GM19468 (cell line): ENCODE measurements at regions not wholly inside any gene's neighbourhood (a gene's known extent, or its start where the extent isn't known, plus 50 kb on each side); places are given as distances from the start of the nearest gene placed in this dataset.

Experiments
- ATAC-seq: cut with Tn5 transposase; IDR thresholded peaks from one replicate; pipeline ENCODE4 v1.9.1; 2021; ENCODE audit warnings: mild to moderate bottlenecking, moderate library complexity, moderate number of reproducible peaks; ENCODE audit not compliant: unreplicated experiment; ENCODE audit errors: extremely low read depth

GRCh38 chr14:39972704-39973103 is 540.5 kb upstream of the FBXO33 start:
- ATAC-seq: no peak

DNA sequence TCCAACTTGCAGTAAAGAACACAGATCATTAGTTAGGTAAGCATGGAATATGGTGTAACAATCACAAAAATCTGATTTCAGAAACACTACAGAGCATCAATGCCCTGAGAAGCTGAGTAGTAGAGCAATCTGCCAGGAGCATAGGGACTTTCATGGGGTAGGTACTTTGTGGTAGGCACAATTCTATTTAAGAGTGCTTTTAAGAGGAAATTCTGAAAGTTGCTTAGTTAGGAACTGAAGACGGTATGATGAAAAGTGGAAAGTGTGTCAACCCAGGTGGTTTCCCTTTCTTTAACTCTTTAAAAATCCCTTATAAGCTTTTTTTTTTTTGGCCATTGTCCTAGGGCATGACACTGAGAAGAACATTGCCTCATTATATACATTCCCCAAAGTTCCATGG is 535.7 kb upstream of the FBXO33 start:
- ATAC-seq: no peak

DNA sequence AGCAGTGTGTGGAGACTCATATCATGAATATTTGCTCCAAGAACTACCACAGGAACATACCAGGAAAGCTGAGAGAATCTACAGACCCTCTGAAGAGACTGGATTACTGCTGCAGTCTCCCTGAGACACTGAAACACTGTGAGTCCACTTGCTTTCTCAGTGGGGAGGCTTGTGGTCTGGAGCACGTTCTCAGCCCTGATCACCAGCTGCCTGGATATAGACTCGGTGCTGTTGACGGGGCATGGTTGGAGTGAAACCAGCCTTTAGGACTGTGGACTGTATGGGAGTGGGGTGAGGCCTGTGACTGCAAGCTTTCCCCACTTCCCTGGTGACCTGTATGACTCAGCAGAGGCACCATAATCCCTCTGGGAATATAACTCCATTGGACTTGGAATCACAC is 525.8 kb upstream of the FBXO33 start:
- no peak for ATAC-seq

DNA sequence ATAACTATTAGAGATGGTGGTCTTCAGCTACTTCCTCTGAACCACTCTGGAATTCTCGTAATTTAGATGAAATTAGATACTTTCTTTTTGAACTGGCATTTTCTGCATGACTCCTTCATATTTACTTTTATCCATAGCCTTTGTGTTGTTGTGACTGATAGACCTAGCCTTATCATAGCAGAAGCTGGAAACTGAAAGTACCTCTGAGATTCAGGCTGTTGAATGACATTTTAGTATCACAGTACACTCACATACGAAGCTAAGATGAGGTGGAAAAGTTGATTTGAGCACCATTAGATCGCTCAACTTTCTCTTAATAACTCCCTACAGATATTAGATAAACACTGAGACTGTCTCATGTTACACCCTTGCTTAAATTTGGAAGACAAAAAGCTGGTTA is 525.1 kb upstream of the FBXO33 start:
- peak; percentile 54 for ATAC-seq

GRCh38 chr14:39956372-39956771 is 524.1 kb upstream of the FBXO33 start:
- ATAC-seq: no peak

DNA sequence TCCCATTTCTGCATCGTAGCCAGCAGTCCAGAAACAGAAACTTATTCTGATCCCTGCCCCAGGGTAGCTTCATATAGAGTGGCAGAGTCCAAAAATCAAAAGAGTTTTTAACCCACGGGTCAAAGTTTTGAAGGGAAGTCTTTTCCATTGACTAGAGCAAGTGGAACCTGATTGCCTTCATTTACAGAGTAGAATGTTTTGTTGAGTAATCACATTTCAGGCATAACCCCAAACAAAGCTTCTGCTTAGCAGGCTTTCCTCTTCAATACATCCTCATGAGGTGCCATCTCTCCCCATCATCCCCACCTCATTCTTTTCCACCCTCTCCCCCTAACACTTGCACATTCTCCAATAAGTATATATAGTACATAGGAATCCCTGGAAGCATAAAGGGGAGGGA is 516.0 kb upstream of the FBXO33 start:
- no peak for ATAC-seq

DNA sequence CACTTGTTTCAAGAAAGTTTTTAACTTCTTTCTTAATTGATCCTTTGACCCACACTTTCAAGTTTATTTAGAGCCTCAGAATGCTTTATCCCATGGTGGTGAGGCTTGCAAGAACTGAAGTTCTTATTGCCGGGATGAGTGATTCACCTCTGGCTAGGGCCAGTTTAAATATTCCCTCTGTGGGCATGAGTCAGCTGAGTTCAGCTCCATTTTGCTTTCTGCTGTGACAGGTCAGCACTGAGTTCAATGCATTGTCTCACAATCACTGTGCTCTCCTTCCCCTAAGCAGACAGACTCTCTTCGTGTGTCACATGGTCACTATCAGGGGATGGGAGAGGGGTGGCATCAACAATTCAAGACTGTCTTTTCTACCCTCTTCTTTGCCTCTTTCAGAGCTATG is 514.6 kb upstream of the FBXO33 start:
- ATAC-seq: no peak

DNA sequence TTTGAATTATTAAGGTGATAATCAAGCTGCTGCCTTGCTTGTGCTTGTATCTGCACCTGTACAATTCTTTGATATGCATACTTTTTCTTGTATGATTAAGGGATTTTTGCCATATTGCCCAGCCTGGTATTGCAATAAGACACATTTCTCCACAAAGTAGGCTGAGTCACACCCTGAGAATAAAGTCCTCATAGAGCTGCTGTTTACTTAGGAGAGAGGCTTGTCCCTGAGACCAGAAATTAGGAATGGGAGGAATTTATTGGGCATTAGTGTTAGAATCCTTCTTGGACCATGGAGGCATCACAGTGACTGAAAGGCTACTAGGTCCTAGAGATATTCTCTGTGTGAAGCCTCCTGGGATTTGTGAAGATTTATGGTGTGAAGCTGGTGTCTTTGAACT is 506.8 kb upstream of the FBXO33 start:
- no peak for ATAC-seq

- peak; percentile 97 for ATAC-seq
These were observed 480.2 kb upstream of the FBXO33 start for GRCh38 chr14:39912192-39913100.

- ATAC-seq: no peak
These were observed 465.4 kb upstream of the FBXO33 start for GRCh38 chr14:39897657-39898056.

GRCh38 chr14:39890026-39890425 is 457.8 kb upstream of the FBXO33 start:
- no peak for ATAC-seq

DNA sequence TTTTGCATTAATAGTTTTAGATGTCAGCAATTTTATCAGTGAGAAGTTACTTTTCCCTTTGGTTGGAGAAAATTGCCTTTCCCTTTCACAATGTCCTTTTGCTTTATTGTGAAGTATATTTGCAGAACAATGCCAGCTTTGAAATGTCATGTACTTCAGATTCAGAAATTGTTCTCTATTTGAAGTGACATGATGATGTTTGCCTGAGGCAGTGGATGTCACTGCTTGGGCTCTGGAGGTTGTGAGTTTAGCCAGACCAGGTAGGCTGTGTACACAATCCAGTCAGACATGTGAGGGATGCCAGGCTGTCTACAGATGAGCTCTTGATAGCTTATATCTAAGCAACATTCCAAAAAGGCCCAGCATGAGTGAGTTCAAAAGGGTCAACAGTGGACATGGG is 451.9 kb upstream of the FBXO33 start:
- ATAC-seq: no peak

- no peak for ATAC-seq
These were observed 448.7 kb upstream of the FBXO33 start for GRCh38 chr14:39880965-39881364.

GRCh38 chr14:39880106-39880695 is 448.0 kb upstream of the FBXO33 start:
- ATAC-seq: no peak

- ATAC-seq: no peak
These were observed 445.5 kb upstream of the FBXO33 start for GRCh38 chr14:39877577-39878190.

- ATAC-seq: no peak
These were observed 444.7 kb upstream of the FBXO33 start for GRCh38 chr14:39876916-39877315.

DNA sequence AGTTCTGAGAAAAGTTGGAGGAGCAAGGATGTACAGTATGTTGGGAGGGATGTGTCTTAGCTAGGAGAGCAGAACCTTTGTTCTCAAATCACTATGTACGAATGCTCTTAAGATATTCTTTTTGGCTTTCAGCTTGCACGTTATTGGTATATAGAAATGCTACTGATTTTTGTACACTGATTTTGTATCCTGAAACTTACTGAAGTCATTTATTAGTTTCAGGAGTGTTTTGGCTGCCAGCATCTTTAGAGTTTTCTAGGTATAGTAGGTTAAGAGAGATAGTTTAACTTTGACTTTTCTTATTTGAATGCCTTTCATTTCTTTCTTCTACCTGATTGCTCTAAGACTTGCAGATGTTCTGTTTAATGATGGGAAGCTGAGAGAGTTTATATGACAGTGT is 442.8 kb upstream of the FBXO33 start:
- ATAC-seq: peak; percentile 14

- ATAC-seq: no peak
These were observed 441.6 kb upstream of the FBXO33 start for GRCh38 chr14:39873791-39874190.

- no peak for ATAC-seq
These were observed 436.7 kb upstream of the FBXO33 start for GRCh38 chr14:39868949-39869348.

- ATAC-seq: no peak
These were observed 436.0 kb upstream of the FBXO33 start for GRCh38 chr14:39868251-39868650.

DNA sequence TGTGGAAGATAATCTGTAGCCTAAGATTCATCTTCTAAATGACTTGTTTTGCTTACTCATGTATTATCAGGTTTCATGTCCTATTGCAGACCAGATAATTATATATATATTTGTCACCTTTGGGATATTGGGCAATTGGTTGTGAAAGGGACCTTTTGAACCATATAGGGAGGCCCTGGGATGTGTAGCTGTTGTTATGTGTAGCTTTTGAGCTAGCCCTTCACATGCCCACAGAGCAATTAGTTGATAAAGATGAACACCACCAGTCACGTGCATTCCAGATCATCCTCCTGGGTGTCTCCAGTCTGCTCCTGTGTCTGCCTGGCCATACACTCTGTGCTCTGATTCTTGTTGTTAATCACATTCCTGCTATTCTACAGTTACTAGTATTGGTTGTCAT is 431.2 kb upstream of the FBXO33 start:
- ATAC-seq: no peak
